ENCODE measurements at regions not wholly inside any gene's neighbourhood (a gene's known extent, or its start where the extent isn't known, plus 50 kb on each side); places are given as distances from the start of the nearest gene placed in this dataset.

GRCh38 chr9:89902450-89903140 lies 297.8 kb downstream of the GADD45G start:
- no peak overlapping the region for H3K4me3 ChIP-seq (ENCODE audit: insufficient read depth, low read depth, low read length)
- H3K27me3 ChIP-seq (ENCODE audit: control insufficient read depth, insufficient read depth, low read length, poor library complexity, severe bottlenecking), result no peaks in the 10 kb centered on the region
- H3K27ac ChIP-seq (ENCODE audit: insufficient read depth, low read depth, low read length, poor library complexity, severe bottlenecking), result no peak overlapping the region
- 73 to 74% methylated on average over 6 to 7 of the region's 8 CpGs for WGBS, 2 experiments
- no peaks in the 10 kb centered on the region for H3K36me3 ChIP-seq (ENCODE audit: control insufficient read depth, insufficient read depth, low read length)
- H3K4me1 ChIP-seq (ENCODE audit: control insufficient read depth, insufficient read depth, low read length), result peaks cover 3% of the 10 kb centered on the region
- H3K9me3 ChIP-seq (ENCODE audit: control insufficient read depth, low read length), result no peaks in the 10 kb centered on the region

- Histone ChIP-seq H3K4me1 (ENCODE audit: control insufficient read depth, insufficient read depth, low read length) (peaks cover 3% of the 10 kb centered on the region), H3K36me3 (ENCODE audit: control insufficient read depth, insufficient read depth, low read length) (no peaks in the 10 kb centered on the region), H3K27me3 (ENCODE audit: control insufficient read depth, insufficient read depth, low read length, poor library complexity, severe bottlenecking) (no peaks in the 10 kb centered on the region), H3K9me3 (ENCODE audit: control insufficient read depth, low read length) (no peaks in the 10 kb centered on the region), H3K27ac (ENCODE audit: insufficient read depth, low read depth, low read length, poor library complexity, severe bottlenecking) (no peak overlapping the region), H3K4me3 (ENCODE audit: insufficient read depth, low read depth, low read length) (no peak overlapping the region)
- 93 to 99% methylated on average over 2 of the region's 3 CpGs for WGBS, 2 experiments
Observed at GRCh38 chr9:89903141-89903475, 298.3 kb downstream of the GADD45G start.

GRCh38 chr9:89905606-89906338 lies 301.0 kb downstream of the GADD45G start:
- H3K27me3 ChIP-seq (ENCODE audit: control insufficient read depth, insufficient read depth, low read length, poor library complexity, severe bottlenecking), result no peaks in the 10 kb centered on the region
- no peak overlapping the region for H3K27ac ChIP-seq (ENCODE audit: insufficient read depth, low read depth, low read length, poor library complexity, severe bottlenecking)
- H3K36me3 ChIP-seq (ENCODE audit: control insufficient read depth, insufficient read depth, low read length), result no peaks in the 10 kb centered on the region
- 84 to 89% methylated on average over 5 of the region's 5 CpGs for WGBS, 2 experiments
- no peak overlapping the region for H3K4me3 ChIP-seq (ENCODE audit: insufficient read depth, low read depth, low read length)
- H3K4me1 ChIP-seq (ENCODE audit: control insufficient read depth, insufficient read depth, low read length), result peaks cover 3% of the 10 kb centered on the region
- H3K9me3 ChIP-seq (ENCODE audit: control insufficient read depth, low read length), result no peaks in the 10 kb centered on the region

GRCh38 chr9:89911721-89912604 lies 307.2 kb downstream of the GADD45G start:
- no peaks in the 10 kb centered on the region for H3K36me3 ChIP-seq (ENCODE audit: control insufficient read depth, insufficient read depth, low read length)
- no peaks in the 10 kb centered on the region for H3K9me3 ChIP-seq (ENCODE audit: control insufficient read depth, low read length)
- WGBS, 2 experiments, result 79 to 84% methylated on average over 9 of the region's 9 CpGs
- no peaks in the 10 kb centered on the region for H3K27me3 ChIP-seq (ENCODE audit: control insufficient read depth, insufficient read depth, low read length, poor library complexity, severe bottlenecking)
- no peak overlapping the region for H3K4me3 ChIP-seq (ENCODE audit: insufficient read depth, low read depth, low read length)
- H3K27ac ChIP-seq (ENCODE audit: insufficient read depth, low read depth, low read length, poor library complexity, severe bottlenecking), result no peak overlapping the region
- peaks cover 12% of the 10 kb centered on the region for H3K4me1 ChIP-seq (ENCODE audit: control insufficient read depth, insufficient read depth, low read length)

- 88 to 96% methylated on average over 5 of the region's 5 CpGs for WGBS, 2 experiments
- H3K9me3 ChIP-seq (ENCODE audit: control insufficient read depth, low read length), result no peaks in the 10 kb centered on the region
- H3K4me1 ChIP-seq (ENCODE audit: control insufficient read depth, insufficient read depth, low read length), result peaks cover 12% of the 10 kb centered on the region
- no peaks in the 10 kb centered on the region for H3K36me3 ChIP-seq (ENCODE audit: control insufficient read depth, insufficient read depth, low read length)
- no peak overlapping the region for H3K4me3 ChIP-seq (ENCODE audit: insufficient read depth, low read depth, low read length)
- H3K27ac ChIP-seq (ENCODE audit: insufficient read depth, low read depth, low read length, poor library complexity, severe bottlenecking), result no peak overlapping the region
- no peaks in the 10 kb centered on the region for H3K27me3 ChIP-seq (ENCODE audit: control insufficient read depth, insufficient read depth, low read length, poor library complexity, severe bottlenecking)
Observed at GRCh38 chr9:89912605-89912953, 307.8 kb downstream of the GADD45G start.

GRCh38 chr9:89915187-89915586 lies 310.4 kb downstream of the GADD45G start:
- 93 to 97% methylated on average over 2 of the region's 3 CpGs for WGBS, 2 experiments
- Histone ChIP-seq H3K27me3 (ENCODE audit: control insufficient read depth, insufficient read depth, low read length, poor library complexity, severe bottlenecking) (no peaks in the 10 kb centered on the region), H3K9me3 (ENCODE audit: control insufficient read depth, low read length) (no peaks in the 10 kb centered on the region)

GRCh38 chr9:89916001-89916597 lies 311.3 kb downstream of the GADD45G start:
- H3K27me3 ChIP-seq (ENCODE audit: control insufficient read depth, insufficient read depth, low read length, poor library complexity, severe bottlenecking), result no peaks in the 10 kb centered on the region
- no peak overlapping the region for H3K27ac ChIP-seq (ENCODE audit: insufficient read depth, low read depth, low read length, poor library complexity, severe bottlenecking)
- H3K4me3 ChIP-seq (ENCODE audit: insufficient read depth, low read depth, low read length), result no peak overlapping the region
- peaks cover 12% of the 10 kb centered on the region for H3K4me1 ChIP-seq (ENCODE audit: control insufficient read depth, insufficient read depth, low read length)
- 64 to 70% methylated on average over 6 of the region's 6 CpGs for WGBS, 2 experiments
- no peaks in the 10 kb centered on the region for H3K9me3 ChIP-seq (ENCODE audit: control insufficient read depth, low read length)
- no peaks in the 10 kb centered on the region for H3K36me3 ChIP-seq (ENCODE audit: control insufficient read depth, insufficient read depth, low read length)

More at GRCh38 chr9:89915187-89915586, 310.4 kb downstream of the GADD45G start:
- Histone ChIP-seq H3K36me3 (ENCODE audit: control insufficient read depth, insufficient read depth, low read length) (no peaks in the 10 kb centered on the region), H3K4me3 (ENCODE audit: insufficient read depth, low read depth, low read length) (no peak overlapping the region), H3K4me1 (ENCODE audit: control insufficient read depth, insufficient read depth, low read length) (peaks cover 12% of the 10 kb centered on the region), H3K27ac (ENCODE audit: insufficient read depth, low read depth, low read length, poor library complexity, severe bottlenecking) (no peak overlapping the region)

GRCh38 chr9:89917861-89918260 lies 313.0 kb downstream of the GADD45G start:
- no peaks in the 10 kb centered on the region for H3K36me3 ChIP-seq (ENCODE audit: control insufficient read depth, insufficient read depth, low read length)
- H3K27ac ChIP-seq (ENCODE audit: insufficient read depth, low read depth, low read length, poor library complexity, severe bottlenecking), result no peak overlapping the region
- 94 to 98% methylated on average over 9 of the region's 9 CpGs for whole genome bisulfite sequencing, 2 experiments
- no peaks in the 10 kb centered on the region for H3K27me3 ChIP-seq (ENCODE audit: control insufficient read depth, insufficient read depth, low read length, poor library complexity, severe bottlenecking)
- no peaks in the 10 kb centered on the region for H3K9me3 ChIP-seq (ENCODE audit: control insufficient read depth, low read length)
- H3K4me1 ChIP-seq (ENCODE audit: control insufficient read depth, insufficient read depth, low read length), result peaks cover 12% of the 10 kb centered on the region
- H3K4me3 ChIP-seq (ENCODE audit: insufficient read depth, low read depth, low read length), result no peak overlapping the region

- peaks cover 12% of the 10 kb centered on the region for H3K4me1 ChIP-seq (ENCODE audit: control insufficient read depth, insufficient read depth, low read length)
- H3K36me3 ChIP-seq (ENCODE audit: control insufficient read depth, insufficient read depth, low read length), result no peaks in the 10 kb centered on the region
- no peaks in the 10 kb centered on the region for H3K9me3 ChIP-seq (ENCODE audit: control insufficient read depth, low read length)
- 63 to 65% methylated on average over 12 of the region's 12 CpGs for WGBS, 2 experiments
- no peaks in the 10 kb centered on the region for H3K27me3 ChIP-seq (ENCODE audit: control insufficient read depth, insufficient read depth, low read length, poor library complexity, severe bottlenecking)
- no peak overlapping the region for H3K27ac ChIP-seq (ENCODE audit: insufficient read depth, low read depth, low read length, poor library complexity, severe bottlenecking)
- H3K4me3 ChIP-seq (ENCODE audit: insufficient read depth, low read depth, low read length), result no peak overlapping the region
Observed at GRCh38 chr9:89919171-89919681, 314.4 kb downstream of the GADD45G start.
